Gastrocnemius medialis (tissue), 4 donors: ENCODE measurements at regions not wholly inside any gene's neighbourhood (a gene's known extent, or its start where the extent isn't known, plus 50 kb on each side); places are given as distances from the start of the nearest gene placed in this dataset.

ENCODE experiments used
- CTCF ChIP-seq, 5 experiments: fragments of 450-650 bp in 3 of 5; fragments of 200-600 bp in 2 of 5; sonication (generic) in 2 of 5; IDR thresholded peaks in 4 of 5; conservative IDR thresholded peaks in 1 of 5; 1 replicate in 4 of 5; 2 replicates in 1 of 5; pipeline ENCODE4 v1.5.1; 2016 to 2019; ENCODE audit warnings: antibody characterized with exemption in 5 of 5, mild to moderate bottlenecking in 3 of 5, moderate library complexity in 3 of 5
- POLR2A ChIP-seq, 2 donors: fragments of 450-650 bp; IDR thresholded peaks; one replicate each; pipeline ENCODE4 v1.6.1; 2017; ENCODE audit warnings: antibody characterized with exemption in 2 of 2, mild to moderate bottlenecking in 2 of 2, moderate library complexity in 2 of 2

GRCh38 chr17:71296005-71296404 is 824.8 kb upstream of the SOX9 start:
- TF ChIP-seq CTCF (IDR thresholded peaks at IDR 0.05 in 4 of 5, conservative IDR thresholded peaks at IDR 0.05 in 1 of 5): no peak
- TF ChIP-seq POLR2A (IDR thresholded peaks at IDR 0.05): no peak
